Kidney (tissue), 13 donors: ENCODE measurements at regions not wholly inside any gene's neighbourhood (a gene's known extent, or its start where the extent isn't known, plus 50 kb on each side); places are given as distances from the start of the nearest gene placed in this dataset.

Experiments used
- DNase-seq, 5 donors: peaks; one replicate each; pipeline ENCODE4 v3.0.0-alpha.2; 2013 to 2020
- FAIRE-seq: peaks from 2 replicates; lab custom pipeline; 2012; peaks lifted over from hg19 to GRCh38; lab: Jason Lieb, UNC
- H3K27ac ChIP-seq, 2 donors: one replicate each; pipeline ENCODE4 v1.7.0; 2013; ENCODE audit warnings: low read depth in 2 of 2, low read length in 2 of 2, inconsistent platforms in 1 of 2
- H3K27me3 ChIP-seq: one replicate; pipeline ENCODE4 v1.7.1; 2013; ENCODE audit warnings: low read length, inconsistent platforms; ENCODE audit not compliant: control insufficient read depth, insufficient read depth
- H3K36me3 ChIP-seq, 3 donors: one replicate each; pipeline versions ENCODE4 v1.7.0 to v1.7.1; 2013; ENCODE audit warnings: low read length in 3 of 3, control low read depth in 1 of 3, inconsistent platforms in 1 of 3; ENCODE audit not compliant: insufficient read depth in 3 of 3, control insufficient read depth in 2 of 3
- H3K4me1 ChIP-seq, 3 donors: one replicate each; pipeline versions ENCODE4 v1.7.0 to v1.7.1; 2013; ENCODE audit warnings: low read length in 3 of 3, inconsistent platforms in 1 of 3, low read depth in 1 of 3; ENCODE audit not compliant: control insufficient read depth in 2 of 3, insufficient read depth in 2 of 3
- H3K4me3 ChIP-seq, 3 donors: one replicate each; pipeline versions ENCODE4 v1.7.0 to v1.8.1; 2013; ENCODE audit warnings: low read length in 3 of 3, control low read depth in 1 of 3, inconsistent platforms in 1 of 3
- H3K9ac ChIP-seq, 3 donors: one replicate each; pipeline versions ENCODE4 v1.7.0 to v1.7.1; 2013; ENCODE audit warnings: low read length in 3 of 3, control low read depth in 1 of 3, inconsistent platforms in 1 of 3
- H3K9me3 ChIP-seq, 3 donors: one replicate each; pipeline versions ENCODE4 v1.7.0 to v1.7.1; 2013; ENCODE audit warnings: low read length in 3 of 3, control low read depth in 1 of 3, inconsistent platforms in 1 of 3; ENCODE audit not compliant: control insufficient read depth in 2 of 3, insufficient read depth in 1 of 3
- CTCF ChIP-seq: IDR thresholded peaks from 3 replicates; pipeline ENCODE4 v1.5.1; 2012; ENCODE audit warnings: mild to moderate bottlenecking, moderate library complexity, borderline replicate concordance; ENCODE audit not compliant: insufficient read depth; ENCODE audit errors: extremely low read depth
- intact Hi-C: fragments of 100-400 bp; cut with DNase I; formaldehyde crosslinking; loops from one replicate; pipeline ENCODE4 v1.11.1; 2022
- donor health status: control.
- donor health status: control.
- donor health status: control.
- donor health status: control.
- donor health status: control.
- donor health status: DM: yes; HTN: yes; CAD: no.
- donor health status: Normal renal cell carcinoma (clear cell type).

GRCh38 chr7:19213746-19214145 lies 68.5 kb upstream of the FERD3L start:
- intact Hi-C loops = no loop called here
- Histone ChIP-seq H3K36me3 (no peaks in the 10 kb centered on the region), H3K27me3 (no peaks in the 10 kb centered on the region), H3K9ac (no peak overlapping the region), H3K9me3 (no peaks in the 10 kb centered on the region), H3K4me1 (no peaks in the 10 kb centered on the region), H3K4me3 (no peak overlapping the region), H3K27ac (no peak overlapping the region)
- no peak for DNase-seq
- no peak for TF ChIP-seq CTCF
- FAIRE-seq = no peak

GRCh38 chr7:19210893-19211413 lies 65.7 kb upstream of the FERD3L start:
- DNase-seq (no peak), FAIRE-seq (no peak)
- no peak overlapping the region for H3K9ac ChIP-seq
- TF ChIP-seq CTCF = no peak
- H3K4me1 ChIP-seq = no peaks in the 10 kb centered on the region
- no peaks in the 10 kb centered on the region for H3K9me3 ChIP-seq
- no peaks in the 10 kb centered on the region for H3K36me3 ChIP-seq
- H3K27me3 ChIP-seq = no peaks in the 10 kb centered on the region
- no peak overlapping the region for H3K27ac ChIP-seq
- intact Hi-C loops = no loop called here
- no peak overlapping the region for H3K4me3 ChIP-seq

GRCh38 chr7:19209166-19209696 lies 64.0 kb upstream of the FERD3L start:
- no peak for FAIRE-seq
- no peak for DNase-seq
- no peaks in the 10 kb centered on the region for H3K36me3 ChIP-seq
- H3K4me3 ChIP-seq = no peak overlapping the region
- no peak overlapping the region for H3K27ac ChIP-seq
- no peaks in the 10 kb centered on the region for H3K27me3 ChIP-seq
- H3K9ac ChIP-seq = no peak overlapping the region
- no peaks in the 10 kb centered on the region for H3K9me3 ChIP-seq
- intact Hi-C loops = no loop called here
- no peaks in the 10 kb centered on the region for H3K4me1 ChIP-seq
- no peak for TF ChIP-seq CTCF

- Histone ChIP-seq H3K27me3 (no peaks in the 10 kb centered on the region), H3K36me3 (no peaks in the 10 kb centered on the region), H3K4me1 (no peaks in the 10 kb centered on the region), H3K9ac (no peak overlapping the region), H3K9me3 (no peaks in the 10 kb centered on the region), H3K27ac (no peak overlapping the region), H3K4me3 (no peak overlapping the region)
- no peak for FAIRE-seq
- no peak for TF ChIP-seq CTCF
- intact Hi-C loops = no loop called here
- no peak for DNase-seq
Observed at GRCh38 chr7:19206721-19207120, 61.5 kb upstream of the FERD3L start.
